Stomach smooth muscle (tissue), 2 donors: ENCODE measurements at regions not wholly inside any gene's neighbourhood (a gene's known extent, or its start where the extent isn't known, plus 50 kb on each side); places are given as distances from the start of the nearest gene placed in this dataset.

Experiments used
- H3K27ac ChIP-seq: one replicate; pipeline ENCODE4 v1.7.0; 2013; ENCODE audit warnings: mild to moderate bottlenecking, low read length, inconsistent platforms
- H3K27me3 ChIP-seq, 2 donors: one replicate each; pipeline ENCODE4 v1.7.0; 2013; ENCODE audit warnings: low read length in 2 of 2; ENCODE audit not compliant: insufficient read depth in 2 of 2, control insufficient read depth in 1 of 2
- H3K36me3 ChIP-seq, 2 donors: one replicate each; pipeline ENCODE4 v1.7.0; 2013; ENCODE audit warnings: low read length in 2 of 2; ENCODE audit not compliant: control insufficient read depth in 2 of 2, insufficient read depth in 2 of 2
- H3K4me1 ChIP-seq: one replicate; pipeline ENCODE4 v1.7.0; 2013; ENCODE audit warnings: low read length; ENCODE audit not compliant: control insufficient read depth, insufficient read depth
- H3K4me3 ChIP-seq, 2 donors: one replicate each; pipeline ENCODE4 v1.7.0; 2013; ENCODE audit warnings: low read length in 2 of 2
- H3K9ac ChIP-seq, 2 donors: one replicate each; pipeline ENCODE4 v1.7.0; 2013; ENCODE audit warnings: low read length in 2 of 2, mild to moderate bottlenecking in 1 of 2
- H3K9me3 ChIP-seq, 2 donors: one replicate each; pipeline ENCODE4 v1.7.0; 2013; ENCODE audit warnings: low read length in 2 of 2; ENCODE audit not compliant: control insufficient read depth in 2 of 2
- donor health status: healthy.
- donor health status: Pancreatic carcinoma.

GRCh38 chr14:42241101-42241500, 634.4 kb downstream of the LRFN5 start:
- Histone ChIP-seq H3K4me1 (no peaks in the 10 kb centered on the region), H3K27ac (no peak overlapping the region), H3K36me3 (no peaks in the 10 kb centered on the region), H3K4me3 (no peak overlapping the region), H3K9ac (no peak overlapping the region), H3K9me3 (no peaks in the 10 kb centered on the region), H3K27me3 (no peaks in the 10 kb centered on the region)

GRCh38 chr14:42229976-42230375, 623.3 kb downstream of the LRFN5 start:
- Histone ChIP-seq H3K4me1 (no peaks in the 10 kb centered on the region), H3K27ac (no peak overlapping the region), H3K36me3 (no peaks in the 10 kb centered on the region), H3K9me3 (peaks cover 0 to 2% of the 10 kb centered on the region in 2 donors), H3K4me3 (no peak overlapping the region), H3K27me3 (no peaks in the 10 kb centered on the region), H3K9ac (no peak overlapping the region)

GRCh38 chr14:42229294-42229693, 622.6 kb downstream of the LRFN5 start:
- H3K4me1 ChIP-seq, result no peaks in the 10 kb centered on the region
- no peaks in the 10 kb centered on the region for H3K36me3 ChIP-seq
- H3K27me3 ChIP-seq, result no peaks in the 10 kb centered on the region
- no peak overlapping the region for H3K9ac ChIP-seq
- peaks cover 0 to 2% of the 10 kb centered on the region in 2 donors for H3K9me3 ChIP-seq
- no peak overlapping the region for H3K27ac ChIP-seq
- no peak overlapping the region for H3K4me3 ChIP-seq

GRCh38 chr14:42228611-42229010, 621.9 kb downstream of the LRFN5 start:
- Histone ChIP-seq H3K9ac (no peak overlapping the region), H3K36me3 (no peaks in the 10 kb centered on the region), H3K27ac (no peak overlapping the region), H3K4me3 (no peak overlapping the region), H3K4me1 (no peaks in the 10 kb centered on the region), H3K27me3 (no peaks in the 10 kb centered on the region), H3K9me3 (peaks cover 0 to 2% of the 10 kb centered on the region in 2 donors)

- Histone ChIP-seq H3K27me3 (no peaks in the 10 kb centered on the region), H3K9ac (no peak overlapping the region), H3K9me3 (no peaks in the 10 kb centered on the region), H3K4me1 (no peaks in the 10 kb centered on the region), H3K4me3 (no peak overlapping the region), H3K27ac (no peak overlapping the region), H3K36me3 (no peaks in the 10 kb centered on the region)
These were observed 617.6 kb downstream of the LRFN5 start for GRCh38 chr14:42224053-42224888.

- Histone ChIP-seq H3K27ac (no peak overlapping the region), H3K9ac (no peak overlapping the region), H3K4me3 (no peak overlapping the region), H3K36me3 (no peaks in the 10 kb centered on the region), H3K27me3 (no peaks in the 10 kb centered on the region), H3K9me3 (no peaks in the 10 kb centered on the region), H3K4me1 (no peaks in the 10 kb centered on the region)
These were observed 616.3 kb downstream of the LRFN5 start for GRCh38 chr14:42222924-42223471.

GRCh38 chr14:42214981-42215491, 608.4 kb downstream of the LRFN5 start:
- no peaks in the 10 kb centered on the region for H3K27me3 ChIP-seq

GRCh38 chr14:42200957-42201356, 594.3 kb downstream of the LRFN5 start:
- no peaks in the 10 kb centered on the region for H3K9me3 ChIP-seq
- H3K27ac ChIP-seq, result no peak overlapping the region
- H3K4me1 ChIP-seq, result no peaks in the 10 kb centered on the region
- H3K27me3 ChIP-seq, result no peaks in the 10 kb centered on the region
- no peaks in the 10 kb centered on the region for H3K36me3 ChIP-seq
- no peak overlapping the region for H3K4me3 ChIP-seq
- no peak overlapping the region for H3K9ac ChIP-seq

More at GRCh38 chr14:42214981-42215491, 608.4 kb downstream of the LRFN5 start:
- Histone ChIP-seq H3K9ac (no peak overlapping the region), H3K9me3 (no peaks in the 10 kb centered on the region), H3K27ac (peak overlapping the region; percentile 4), H3K36me3 (no peaks in the 10 kb centered on the region), H3K4me1 (peaks cover 4% of the 10 kb centered on the region), H3K4me3 (peak overlapping the region in 1 of 2 donors; percentile 9)

GRCh38 chr14:42198010-42198409, 591.3 kb downstream of the LRFN5 start:
- Histone ChIP-seq H3K36me3 (no peaks in the 10 kb centered on the region), H3K9ac (no peak overlapping the region), H3K27ac (no peak overlapping the region), H3K27me3 (no peaks in the 10 kb centered on the region), H3K4me3 (no peak overlapping the region), H3K9me3 (no peaks in the 10 kb centered on the region), H3K4me1 (peaks cover 4% of the 10 kb centered on the region)

- H3K4me1 ChIP-seq, result peaks cover 4% of the 10 kb centered on the region
- no peak overlapping the region for H3K27ac ChIP-seq
- no peaks in the 10 kb centered on the region for H3K27me3 ChIP-seq
- H3K4me3 ChIP-seq, result no peak overlapping the region
- no peaks in the 10 kb centered on the region for H3K9me3 ChIP-seq
- H3K36me3 ChIP-seq, result no peaks in the 10 kb centered on the region
- H3K9ac ChIP-seq, result no peak overlapping the region
These were observed 586.3 kb downstream of the LRFN5 start for GRCh38 chr14:42192738-42193653.
